AG08396 (cell line): ENCODE measurements at regions not wholly inside any gene's neighbourhood (a gene's known extent, or its start where the extent isn't known, plus 50 kb on each side); places are given as distances from the start of the nearest gene placed in this dataset.
A peak's percentile ranks its signal among the peaks of the same experiment; 100 is the strongest.

ENCODE experiments used
- DNase-seq: peaks from one replicate; pipeline ENCODE4 v3.0.0; 2012; ENCODE audit warnings: low spot score, mixed read lengths

- no peak for DNase-seq
These were observed 261.3 kb downstream of the RPLP1 start for GRCh38 chr15:69713726-69714559.

DNA sequence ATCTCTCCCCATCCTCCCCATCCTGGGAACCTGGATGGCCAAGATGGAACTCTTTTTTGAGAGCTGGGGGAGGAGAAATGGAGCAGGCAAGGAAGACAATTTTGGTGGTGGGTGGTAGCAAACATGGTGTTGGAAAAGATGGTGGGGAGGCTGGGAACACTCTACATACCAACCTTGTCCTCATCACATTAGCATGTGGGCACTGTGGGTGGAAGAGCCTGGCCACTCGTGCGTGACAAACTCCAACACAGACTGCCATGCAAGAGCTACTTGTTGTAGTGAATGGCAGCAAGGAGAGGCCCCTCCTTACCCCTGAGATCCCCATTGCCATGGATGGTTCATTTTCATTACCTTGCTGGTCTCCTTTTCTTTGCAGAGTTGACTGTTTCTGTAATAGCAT, 262.6 kb downstream of the RPLP1 start:
- DNase-seq = no peak

GRCh38 chr15:69718436-69718835, 265.8 kb downstream of the RPLP1 start:
- no peak for DNase-seq

DNA sequence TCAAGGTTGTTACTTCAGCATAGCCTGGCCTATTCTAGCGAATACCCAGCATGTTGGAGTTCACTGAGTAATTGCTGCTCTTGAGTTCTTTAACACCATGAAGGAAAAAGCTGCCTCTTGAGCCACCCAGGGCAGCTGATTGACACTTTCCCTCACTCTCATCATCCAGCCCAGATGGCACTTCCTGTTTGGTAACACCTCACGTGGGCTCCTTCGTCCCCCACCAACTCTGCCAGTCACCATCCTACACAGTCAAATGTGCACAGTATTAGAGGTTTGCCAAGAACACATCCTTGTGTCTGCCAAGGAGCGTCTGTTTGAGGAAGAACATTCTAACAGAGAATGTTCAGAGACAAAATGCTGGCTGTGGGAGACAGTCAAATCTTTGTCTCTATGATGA, 266.3 kb downstream of the RPLP1 start:
- DNase-seq = no peak

DNA sequence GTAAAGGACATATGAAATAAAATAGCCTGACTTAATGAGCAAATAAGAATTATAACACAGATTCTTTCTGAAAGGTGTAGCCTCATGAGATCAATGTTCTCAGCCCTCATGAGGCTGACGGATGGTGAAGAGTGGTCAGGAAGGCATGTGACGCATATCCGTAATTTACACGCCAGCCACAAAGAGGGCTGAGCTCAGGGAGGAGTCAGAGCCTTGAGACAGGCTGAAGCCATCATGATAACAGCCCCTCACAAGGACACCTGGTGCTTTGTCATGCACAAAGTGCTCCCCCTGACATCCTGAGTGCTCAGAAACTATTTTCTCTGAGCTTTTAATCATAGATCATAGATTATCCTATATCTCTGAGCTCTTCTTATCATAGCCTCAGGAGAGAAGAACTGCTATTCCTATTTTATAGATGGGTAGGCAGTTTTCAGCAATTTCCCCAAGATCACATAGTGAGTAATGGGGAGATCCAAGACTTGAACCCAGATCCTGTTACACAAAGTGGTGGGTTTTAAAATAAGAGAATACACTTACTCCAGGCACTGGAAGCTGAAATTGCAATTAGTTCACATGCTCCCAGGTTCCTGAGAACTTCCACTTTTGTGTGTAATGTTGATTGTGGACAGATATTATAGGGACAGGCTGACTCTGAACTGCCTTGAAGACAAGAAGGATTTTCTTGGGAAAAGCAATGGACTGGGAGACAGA, 267.1 kb downstream of the RPLP1 start:
- no peak for DNase-seq

- DNase-seq = no peak
These were observed 267.9 kb downstream of the RPLP1 start for GRCh38 chr15:69720536-69720935.

- DNase-seq = no peak
These were observed 270.3 kb downstream of the RPLP1 start for GRCh38 chr15:69722924-69723323.

DNA sequence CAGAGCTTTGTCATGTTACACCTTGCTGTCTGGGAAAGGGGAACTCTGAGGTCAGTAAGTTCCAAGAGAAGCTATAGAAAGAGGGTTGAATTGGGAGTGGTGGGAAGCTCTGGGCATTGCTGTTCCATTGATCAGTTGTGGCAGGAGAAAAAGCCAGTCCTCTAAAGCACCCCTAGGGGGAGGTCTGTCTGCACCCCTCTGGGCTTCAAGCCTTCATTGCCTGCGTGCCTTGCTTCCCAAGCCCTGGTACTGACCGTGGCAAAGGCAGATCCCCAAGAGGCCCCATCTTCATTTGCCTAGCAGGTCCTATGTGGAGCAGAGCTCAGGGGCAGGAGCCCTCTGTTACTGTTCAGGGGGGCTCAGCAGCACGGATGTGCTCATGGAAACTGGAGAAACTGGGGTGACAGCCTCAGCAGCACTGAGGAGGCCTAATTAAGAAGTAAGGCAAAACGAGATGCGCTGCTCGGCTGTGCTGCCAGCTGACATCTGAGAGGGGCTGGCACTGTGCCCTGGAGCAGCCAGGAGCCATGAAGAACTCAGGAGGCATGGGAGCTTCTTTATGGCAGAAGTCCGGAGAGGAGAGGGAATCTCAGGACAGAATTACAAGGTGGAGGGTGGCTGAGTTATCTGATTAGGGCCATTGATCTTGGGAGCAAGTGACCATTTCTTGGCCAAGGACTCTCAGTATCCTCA, 270.9 kb downstream of the RPLP1 start:
- DNase-seq = no peak

GRCh38 chr15:69724333-69724732, 271.7 kb downstream of the RPLP1 start:
- no peak for DNase-seq

- DNase-seq = no peak
These were observed 272.7 kb downstream of the RPLP1 start for GRCh38 chr15:69725275-69725674.

- no peak for DNase-seq
These were observed 273.3 kb downstream of the RPLP1 start for GRCh38 chr15:69725957-69726356.

GRCh38 chr15:69727121-69727924, 274.7 kb downstream of the RPLP1 start:
- DNase-seq = no peak

DNA sequence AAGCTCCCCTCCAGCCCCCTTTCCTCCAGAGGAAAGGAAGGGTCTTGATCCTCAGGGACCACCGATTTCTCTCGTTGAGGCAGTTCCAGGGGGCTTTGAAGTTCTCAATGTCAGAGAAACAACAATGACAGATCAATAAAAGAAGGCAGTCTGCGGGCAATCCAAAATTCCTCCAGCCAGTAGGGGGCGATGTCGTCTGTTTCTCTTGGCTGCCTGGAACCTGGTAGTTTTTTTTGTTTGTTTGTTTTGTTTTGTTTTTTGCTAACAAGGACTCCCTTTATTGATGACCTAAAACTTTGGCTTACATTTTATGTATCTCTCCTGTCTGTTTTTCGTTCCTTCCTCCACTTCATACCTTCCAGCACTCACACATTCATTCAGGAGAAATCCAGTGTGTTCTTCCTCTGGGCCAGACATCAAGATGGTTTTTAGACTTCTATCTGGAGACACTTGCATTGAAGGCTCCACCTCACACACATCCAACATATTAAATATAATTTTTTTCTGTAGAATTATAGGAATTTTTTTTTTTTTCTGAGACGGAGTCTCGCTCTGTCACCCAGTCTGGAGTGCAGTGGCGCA, 276.6 kb downstream of the RPLP1 start:
- peak; percentile 35 for DNase-seq

GRCh38 chr15:69730281-69731080, 277.9 kb downstream of the RPLP1 start:
- DNase-seq = no peak

- DNase-seq = no peak
These were observed 278.4 kb downstream of the RPLP1 start for GRCh38 chr15:69731081-69731330.

DNA sequence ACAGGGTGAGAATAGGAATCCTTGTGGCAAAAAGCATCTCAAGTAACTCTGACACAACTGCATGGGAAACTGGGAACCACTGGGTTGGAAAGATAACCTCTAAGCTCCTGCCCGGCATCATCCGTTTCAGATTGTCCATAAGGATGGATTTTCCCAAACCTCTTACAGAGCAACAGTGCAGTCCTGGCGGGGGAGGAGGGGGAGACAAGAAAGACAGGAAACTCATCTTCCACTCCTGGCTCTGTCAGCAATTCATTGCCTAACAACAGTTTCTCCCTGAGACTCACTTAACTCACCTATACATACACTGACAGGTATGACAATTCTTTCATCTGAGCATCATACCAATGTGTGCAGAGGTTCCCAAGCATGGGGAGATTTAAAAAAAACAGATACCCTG, 279.0 kb downstream of the RPLP1 start:
- no peak for DNase-seq

DNA sequence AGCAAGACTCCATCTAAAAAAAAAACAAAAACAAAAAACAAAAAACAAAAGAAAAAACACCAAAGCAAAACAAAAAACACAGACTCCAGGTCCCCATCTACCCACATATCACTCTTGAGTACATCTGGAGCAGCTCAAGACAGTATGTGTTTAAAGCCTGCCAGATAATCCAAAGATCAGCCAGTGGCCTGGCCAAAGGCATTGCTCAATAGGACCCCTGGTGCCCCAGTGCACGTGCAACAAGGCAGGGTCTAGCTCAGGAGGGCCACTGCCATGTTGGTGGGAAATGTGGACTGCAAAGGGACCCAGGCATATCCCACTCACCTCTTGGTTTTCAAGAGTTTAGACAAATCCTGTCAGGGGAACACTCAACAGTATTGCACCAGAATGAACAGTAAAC, 279.5 kb downstream of the RPLP1 start:
- DNase-seq = no peak

DNA sequence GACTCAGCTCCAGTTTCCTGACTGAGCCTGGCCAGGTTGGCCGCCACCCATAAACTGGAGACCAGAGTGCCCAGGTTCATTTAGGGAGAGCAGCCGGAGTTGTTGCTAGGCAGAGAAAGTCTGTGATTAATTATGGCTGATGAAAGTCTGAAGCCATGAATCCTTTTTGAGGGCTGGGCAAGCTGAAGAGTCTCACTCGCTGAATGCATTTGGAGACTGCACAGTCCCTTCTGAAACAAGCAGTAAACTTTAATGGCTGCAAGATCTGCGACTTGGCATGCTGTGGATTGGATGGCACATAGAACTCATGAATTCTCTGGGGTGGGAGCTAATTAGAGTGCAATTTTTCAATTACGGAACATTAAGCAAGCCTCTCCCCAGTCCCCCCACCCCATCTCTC, 282.1 kb downstream of the RPLP1 start:
- DNase-seq = no peak

GRCh38 chr15:69735121-69735520, 282.5 kb downstream of the RPLP1 start:
- no peak for DNase-seq

GRCh38 chr15:69736161-69736560, 283.5 kb downstream of the RPLP1 start:
- DNase-seq = no peak

GRCh38 chr15:69737916-69738315, 285.3 kb downstream of the RPLP1 start:
- DNase-seq = no peak
